H54 (cell line): ENCODE measurements at regions not wholly inside any gene's neighbourhood (a gene's known extent, or its start where the extent isn't known, plus 50 kb on each side); places are given as distances from the start of the nearest gene placed in this dataset.

Source experiments
- DNase-seq: peaks from one replicate; pipeline ENCODE4 v3.0.0; 2011; ENCODE audit warnings: low spot score, mixed read lengths; ENCODE audit not compliant: insufficient read length
- FAIRE-seq: peaks from 3 replicates; lab custom pipeline; 2011; peaks lifted over from hg19 to GRCh38; lab: Jason Lieb, UNC
- POLR2A ChIP-seq: IDR thresholded peaks from 2 replicates; pipeline ENCODE4 v1.6.1; 2011; ENCODE audit warnings: low read depth, mild to moderate bottlenecking, low read length

DNA sequence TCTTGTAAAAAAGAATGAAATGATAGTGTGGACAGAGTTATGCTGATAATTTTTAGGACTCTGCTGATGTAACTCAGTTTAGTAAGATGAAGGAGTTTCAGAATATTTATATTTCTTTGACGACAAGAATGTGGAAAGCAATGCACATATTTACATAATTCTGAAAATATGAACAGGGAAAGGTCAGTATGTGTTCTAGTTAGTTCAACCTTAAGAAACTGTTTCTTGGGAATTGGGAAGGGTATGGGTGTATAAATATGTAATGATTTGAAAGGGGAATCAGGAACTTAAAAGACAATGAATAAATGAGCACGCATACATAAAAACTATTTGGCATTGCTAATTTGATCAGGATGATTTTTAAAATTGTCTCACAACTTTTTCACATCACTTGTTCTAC is 1226.1 kb downstream of the SI start:
- no peak for DNase-seq
- FAIRE-seq, result no peak
- TF ChIP-seq POLR2A, result no peak

DNA sequence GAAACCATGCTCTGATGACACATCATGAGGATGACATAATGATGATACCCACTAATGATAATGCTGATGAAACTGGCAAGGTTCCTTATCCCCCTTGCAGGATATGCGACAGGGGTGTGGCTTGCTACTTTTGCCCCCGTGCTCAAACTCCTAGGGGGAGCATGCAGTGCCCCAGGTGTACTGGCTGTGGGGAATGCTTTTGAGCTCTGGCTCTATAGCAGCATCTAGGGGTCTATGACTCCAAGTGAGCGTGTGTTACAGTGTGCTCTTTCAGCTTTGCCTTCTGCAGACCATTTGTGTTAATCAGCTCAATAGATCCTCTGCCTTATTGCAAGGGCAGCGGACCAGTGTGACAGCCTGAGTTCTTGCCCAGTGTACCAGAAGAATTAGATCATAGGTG is 1239.5 kb downstream of the SI start:
- FAIRE-seq (no peak), DNase-seq (no peak)
- no peak for TF ChIP-seq POLR2A

DNA sequence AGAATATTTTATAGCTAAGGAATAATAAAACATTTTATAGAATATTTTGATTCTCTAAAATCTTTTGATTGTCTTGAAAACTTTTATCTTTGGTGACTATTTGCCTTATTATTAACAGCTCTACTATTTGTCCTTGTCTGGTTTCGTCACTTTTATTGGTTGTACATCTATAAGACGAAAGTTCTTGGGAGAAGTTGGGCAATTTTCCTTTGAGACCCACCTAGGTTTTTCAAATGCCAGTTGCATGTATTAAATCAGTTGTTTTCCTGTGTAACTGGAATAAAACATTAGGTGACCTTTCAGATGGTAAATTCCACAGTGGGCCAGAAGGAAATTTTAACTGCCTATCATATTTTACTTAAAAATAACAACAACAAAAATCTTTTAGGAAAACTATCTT is 1245.7 kb downstream of the SI start:
- no peak for FAIRE-seq
- DNase-seq, result no peak
- no peak for TF ChIP-seq POLR2A

DNA sequence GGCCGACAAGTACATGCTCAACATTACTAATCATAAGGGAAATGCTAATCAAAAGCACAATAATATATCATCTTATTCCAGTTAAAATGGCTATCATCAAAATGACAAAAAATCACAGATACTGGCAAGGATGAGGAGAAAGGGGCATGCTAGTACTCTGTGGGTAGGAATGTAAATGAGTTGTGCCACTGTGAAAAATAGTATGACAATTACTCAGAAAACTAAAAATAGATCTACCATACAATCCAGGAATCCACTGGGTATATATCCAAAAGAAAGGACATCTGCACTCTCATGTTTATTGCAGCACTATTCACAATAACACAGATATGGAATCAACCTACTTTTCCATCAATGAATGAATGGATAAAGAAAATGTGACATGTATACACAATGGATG is 1256.5 kb downstream of the SI start:
- DNase-seq (no peak), FAIRE-seq (peak; percentile 60)
- TF ChIP-seq POLR2A, result no peak

DNA sequence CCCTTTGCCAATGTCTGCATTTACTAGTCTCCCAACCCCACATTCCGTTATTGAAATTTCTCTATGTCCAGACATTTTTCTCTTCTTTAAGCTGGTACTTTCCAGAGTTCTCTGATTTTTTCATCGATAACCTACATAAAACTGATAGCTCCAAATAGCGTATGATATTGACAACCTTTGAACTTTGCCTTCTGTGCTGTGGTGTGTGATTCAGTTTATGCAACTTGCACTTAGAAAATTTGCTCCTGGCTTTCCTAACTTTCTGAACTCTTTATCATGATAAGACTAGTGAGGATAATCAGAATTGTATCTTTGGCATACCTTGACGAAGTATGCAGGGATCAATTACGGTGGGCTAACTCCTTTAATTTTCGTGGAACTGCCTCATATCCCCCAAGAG is 1261.3 kb downstream of the SI start:
- FAIRE-seq (no peak), DNase-seq (no peak)
- TF ChIP-seq POLR2A, result no peak

DNA sequence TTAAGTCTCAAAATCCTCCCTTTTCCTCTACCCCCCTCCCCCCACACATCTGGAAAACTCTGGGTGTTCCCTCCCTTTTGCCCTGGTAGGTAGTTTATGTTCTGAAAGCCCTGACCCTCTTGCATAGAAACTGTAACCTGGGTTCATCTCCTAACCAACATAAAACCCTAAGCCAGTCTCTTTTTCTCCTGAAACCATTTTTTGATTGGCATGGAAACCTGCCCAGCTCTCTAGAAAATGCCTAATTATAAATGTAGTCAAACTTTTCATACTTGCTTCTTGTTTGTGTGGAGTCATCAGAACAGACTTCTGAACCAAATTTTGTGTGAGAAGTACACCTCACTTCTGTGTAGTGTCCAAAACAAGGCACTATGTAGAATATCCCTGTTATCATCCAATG is 1264.4 kb downstream of the SI start:
- no peak for DNase-seq
- TF ChIP-seq POLR2A, result no peak
- FAIRE-seq, result no peak

DNA sequence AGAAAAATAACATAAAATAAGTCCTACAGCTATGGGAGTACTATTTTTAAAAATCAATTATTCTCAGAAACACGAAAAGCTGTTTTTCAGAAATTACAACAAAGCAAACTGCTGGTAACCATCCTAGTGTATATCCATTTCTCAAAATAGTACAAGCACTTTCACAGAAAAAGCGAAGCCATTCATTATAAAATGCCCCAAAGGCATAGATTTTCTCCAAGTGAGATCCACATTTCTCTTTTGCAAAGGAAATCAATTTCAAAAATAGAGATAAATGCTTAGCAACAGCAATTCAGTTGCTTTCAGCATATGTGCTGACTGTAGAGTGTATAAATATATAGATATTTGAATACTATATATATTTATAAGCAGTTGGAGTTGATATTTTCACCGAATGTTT is 1266.3 kb downstream of the SI start:
- no peak for FAIRE-seq
- no peak for TF ChIP-seq POLR2A
- DNase-seq, result no peak

DNA sequence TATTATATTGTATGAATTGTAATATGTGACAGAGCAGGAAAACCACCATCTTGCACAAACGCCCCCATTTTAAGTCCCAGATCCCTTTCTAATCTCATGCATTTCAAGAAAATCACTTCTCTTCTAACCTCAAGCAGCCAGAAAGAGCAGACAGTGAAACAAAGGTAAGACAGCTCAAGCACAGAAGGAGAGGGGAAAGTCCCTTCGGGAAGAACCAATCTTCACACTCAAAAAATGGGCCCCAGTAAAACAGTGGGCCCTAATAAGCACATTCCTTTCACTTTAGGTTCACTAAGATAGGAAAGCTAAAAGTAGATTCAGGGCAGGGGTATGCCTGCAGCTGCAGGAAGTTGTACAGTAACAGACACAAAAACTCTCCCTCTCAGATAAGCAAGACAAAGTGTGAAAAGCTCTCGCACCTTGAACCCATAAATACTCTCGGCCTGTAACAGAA is 1268.7 kb downstream of the SI start:
- FAIRE-seq (no peak), DNase-seq (no peak)
- TF ChIP-seq POLR2A, result no peak

DNA sequence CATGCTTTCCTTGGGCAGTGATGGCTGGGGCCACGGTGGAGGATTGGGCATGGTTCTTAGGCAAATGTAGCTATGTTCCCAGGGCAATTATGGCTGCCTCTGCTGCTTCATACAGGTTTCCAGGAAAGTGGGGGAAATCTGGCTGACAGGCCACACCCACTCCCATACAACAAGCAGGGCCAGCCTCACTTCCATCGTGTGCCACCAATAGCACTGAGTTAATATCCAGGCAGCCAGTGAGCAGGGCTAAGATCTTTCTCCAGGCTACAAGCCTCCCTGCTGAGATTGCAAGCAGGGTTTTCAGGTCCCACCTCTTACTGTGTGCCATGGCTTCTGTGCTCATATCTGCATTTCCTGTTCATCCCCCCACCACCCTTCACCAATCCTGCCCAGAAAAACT is 1291.9 kb downstream of the SI start:
- DNase-seq, result no peak
- TF ChIP-seq POLR2A, result no peak
- FAIRE-seq, result no peak

DNA sequence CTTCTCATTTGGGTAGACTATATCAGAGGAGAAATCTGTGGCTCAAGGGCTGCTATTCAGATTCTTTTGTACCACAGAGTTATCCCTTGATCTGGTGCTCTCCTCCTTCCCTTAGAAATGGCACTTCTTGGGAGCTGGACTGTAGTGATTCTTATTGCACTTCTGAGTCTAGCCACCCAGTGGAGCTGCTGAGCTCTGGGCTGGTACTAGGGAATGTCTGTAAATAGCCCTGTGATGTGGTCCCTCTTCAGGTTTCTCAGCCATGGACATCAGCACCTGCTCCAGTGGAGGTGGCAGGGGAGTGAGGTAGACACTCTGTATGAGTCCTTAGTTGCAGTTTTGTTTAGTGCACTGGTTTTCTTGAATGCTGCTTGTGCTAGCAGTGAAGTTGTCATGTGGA is 1292.6 kb downstream of the SI start:
- TF ChIP-seq POLR2A, result no peak
- DNase-seq (no peak), FAIRE-seq (no peak)

DNA sequence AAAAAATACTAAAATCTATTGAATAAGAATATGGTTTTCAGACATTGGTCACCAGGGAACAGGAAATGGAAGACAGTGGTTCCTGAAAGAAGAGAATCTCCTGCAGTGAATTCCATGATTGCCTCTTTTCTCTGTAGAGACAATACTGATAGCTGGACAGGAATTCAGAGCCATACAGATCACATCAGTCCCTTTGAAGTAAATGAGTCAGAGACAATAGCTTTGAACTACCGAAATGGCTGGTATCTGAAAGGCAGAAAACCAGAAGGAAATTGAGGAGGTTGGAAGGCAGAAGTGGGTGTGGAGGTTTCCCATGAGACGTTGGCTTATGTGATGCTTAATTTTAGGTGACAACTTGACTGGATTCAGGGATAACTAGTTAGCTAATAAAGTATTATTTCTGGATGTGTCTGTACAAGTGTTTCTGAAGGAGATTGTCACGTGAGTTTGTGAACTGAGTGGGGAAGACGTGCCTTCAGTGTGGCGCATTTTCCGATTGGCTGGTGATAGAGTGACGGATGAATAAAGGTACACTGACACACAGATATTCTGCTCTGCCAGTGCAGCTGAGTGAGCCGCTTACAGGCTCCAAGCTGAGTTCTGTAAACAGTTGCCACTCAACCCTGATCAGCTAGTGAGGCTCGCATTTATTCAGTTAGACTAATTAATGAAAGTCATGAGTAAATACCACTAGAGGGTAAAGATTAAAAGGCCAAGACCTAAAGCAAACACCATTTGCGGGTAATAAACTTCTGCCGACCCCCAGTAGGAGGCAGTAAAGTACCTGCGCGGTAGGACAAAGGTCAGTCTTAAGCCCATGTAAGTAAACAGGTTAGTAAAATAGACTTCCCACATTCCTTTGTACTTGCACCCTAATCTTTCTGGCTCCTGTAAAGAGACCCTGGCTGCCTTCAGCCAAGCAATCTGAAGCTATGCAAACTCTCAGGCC is 1298.6 kb downstream of the SI start:
- TF ChIP-seq POLR2A, result no peak
- DNase-seq (no peak), FAIRE-seq (no peak)

DNA sequence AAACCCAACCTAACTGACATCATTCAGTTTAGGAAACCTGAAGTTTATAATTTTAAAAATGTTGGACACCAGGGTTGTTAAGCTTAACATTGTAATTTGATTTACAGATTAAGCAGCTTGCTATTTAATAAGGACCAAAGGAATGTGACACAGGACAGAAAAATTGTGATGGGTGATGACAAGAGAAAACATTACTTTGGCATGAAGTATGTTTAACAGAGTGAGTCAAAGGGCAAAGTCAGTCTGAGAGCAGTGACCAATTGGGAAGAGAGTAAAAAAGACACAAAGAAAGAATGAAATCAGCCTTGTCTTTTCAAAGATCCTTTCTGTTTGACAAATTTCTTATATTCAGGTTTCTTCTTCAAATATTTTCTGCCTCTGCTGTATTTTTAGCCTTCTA is 1301.6 kb downstream of the SI start:
- DNase-seq (no peak), FAIRE-seq (peak; percentile 41)
- no peak for TF ChIP-seq POLR2A

DNA sequence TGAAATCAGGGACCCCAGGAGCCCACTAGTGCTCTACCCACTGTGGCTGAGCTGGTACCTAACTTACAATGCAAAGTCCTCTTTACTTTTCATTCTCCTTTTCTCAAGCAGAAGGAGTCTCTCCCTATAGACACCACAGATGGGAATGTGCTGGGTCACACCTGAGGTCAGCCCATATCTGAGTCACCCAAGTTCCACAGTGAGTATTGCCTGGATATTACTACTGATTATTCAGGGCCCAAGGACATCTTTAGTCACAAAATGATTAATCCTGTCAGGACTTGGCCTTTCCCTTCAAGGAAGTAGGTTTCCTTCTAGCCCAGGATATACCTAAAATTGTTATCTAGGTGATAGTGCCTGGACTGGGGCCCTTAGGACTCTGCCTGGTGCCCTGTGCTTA is 1305.2 kb downstream of the SI start:
- FAIRE-seq (peak; percentile 88), DNase-seq (peak; percentile 4)
- TF ChIP-seq POLR2A, result no peak

DNA sequence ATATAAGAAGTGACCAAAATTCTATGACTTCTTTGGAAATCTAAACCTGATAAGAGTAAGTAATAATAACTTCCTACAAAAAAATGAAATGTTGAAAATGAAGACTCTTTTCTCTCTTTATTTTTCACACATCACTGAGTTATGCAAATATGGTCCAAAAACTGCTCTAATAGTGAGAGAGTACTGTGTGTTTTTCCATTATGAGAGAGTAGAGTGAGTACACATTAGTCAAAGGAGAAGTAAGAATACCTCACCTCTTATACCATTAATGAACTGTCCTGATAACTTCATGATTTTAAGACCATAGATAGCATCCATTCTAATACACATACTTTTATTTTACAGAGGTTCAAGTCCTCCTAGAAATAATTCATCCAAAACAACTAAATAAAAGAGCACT is 1310.2 kb downstream of the SI start:
- no peak for FAIRE-seq

DNA sequence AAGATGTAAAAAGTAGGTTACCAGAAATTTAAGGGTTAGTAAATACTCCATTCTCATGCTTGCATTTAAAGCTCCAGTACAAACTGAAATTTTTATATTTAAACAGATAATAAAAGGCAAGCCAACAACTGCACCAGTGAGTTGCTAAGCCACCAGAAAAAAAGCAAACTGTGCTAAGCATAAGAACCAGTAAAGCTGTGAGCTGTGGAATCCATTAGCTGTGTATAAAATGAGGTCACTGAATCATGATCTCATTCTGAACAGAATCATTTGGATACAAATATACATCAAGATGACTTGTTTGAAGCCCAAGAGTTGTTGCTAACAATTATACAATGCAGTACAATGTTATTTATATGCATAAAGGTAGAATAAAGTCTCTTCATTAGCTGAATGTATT is 1312.2 kb downstream of the SI start:
- DNase-seq (no peak), FAIRE-seq (no peak)
- no peak for TF ChIP-seq POLR2A

More for the DNA sequence above, 1310.2 kb downstream of the SI start:
- no peak for DNase-seq
- no peak for TF ChIP-seq POLR2A
